Loucy (cell line): ENCODE measurements at regions not wholly inside any gene's neighbourhood (a gene's known extent, or its start where the extent isn't known, plus 50 kb on each side); places are given as distances from the start of the nearest gene placed in this dataset.

Experiments
- CTCF ChIP-seq: fragments of 200-600 bp; sonication (generic); conservative IDR thresholded peaks from 2 replicates; pipeline ENCODE4 v1.5.1; 2014; ENCODE audit warnings: mild to moderate bottlenecking, antibody characterized with exemption, low read length
- EZH2phosphoT487 ChIP-seq: fragments of 200-600 bp; IDR thresholded peaks from 2 replicates; pipeline ENCODE4 v1.6.1; 2018; ENCODE audit warnings: antibody characterized with exemption, mild to moderate bottlenecking, moderate library complexity, borderline replicate concordance

DNA sequence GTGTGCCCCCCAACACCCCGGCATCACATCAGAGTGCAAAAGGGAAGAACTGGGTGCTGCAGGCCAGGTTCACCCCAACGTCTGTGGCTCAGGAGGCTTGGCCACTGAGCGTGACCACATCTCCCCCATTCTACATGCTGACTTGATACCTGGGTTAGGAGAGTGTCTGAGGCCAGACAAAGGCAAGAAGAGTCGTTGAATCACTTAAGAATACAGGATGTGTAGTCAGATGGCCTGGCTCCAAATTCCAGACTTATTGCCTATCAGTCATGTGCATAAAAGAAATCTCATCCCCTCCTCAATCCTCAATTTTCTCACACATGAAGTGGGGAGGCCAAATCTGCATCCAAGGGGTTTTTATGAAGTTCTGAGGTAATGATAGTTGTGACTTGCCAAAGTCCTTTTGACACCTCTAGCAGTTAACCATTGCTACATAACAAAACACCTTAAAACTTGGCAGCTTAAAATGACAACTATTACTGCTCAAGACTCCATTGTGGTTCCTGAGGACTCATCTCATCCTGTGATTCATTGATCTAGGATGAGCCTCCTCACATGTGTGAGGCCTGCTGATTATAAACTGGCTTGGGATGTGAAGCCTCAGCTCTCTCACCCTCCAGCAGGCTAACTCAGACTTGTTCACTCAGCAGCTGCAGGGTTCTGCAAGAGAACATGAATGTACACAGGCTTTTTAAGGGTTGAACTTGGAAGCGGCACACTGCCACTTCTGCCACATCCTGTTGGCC is 138.8 kb upstream of the TLE3 start:
- no peak for TF ChIP-seq CTCF
- TF ChIP-seq EZH2phosphoT487: no peak
